LoVo (cell line): ENCODE measurements at regions not wholly inside any gene's neighbourhood (a gene's known extent, or its start where the extent isn't known, plus 50 kb on each side); places are given as distances from the start of the nearest gene placed in this dataset.
"Not testable (repeated sequence)": the region's sequence is repeated elsewhere in the genome, so short reads cannot be mapped to it uniquely, and the experiment has no call there.

Experiments
- DNase-seq: peaks from one replicate; pipeline ENCODE4 v3.0.0-alpha.2; 2016; ENCODE audit warnings: low spot score

DNA sequence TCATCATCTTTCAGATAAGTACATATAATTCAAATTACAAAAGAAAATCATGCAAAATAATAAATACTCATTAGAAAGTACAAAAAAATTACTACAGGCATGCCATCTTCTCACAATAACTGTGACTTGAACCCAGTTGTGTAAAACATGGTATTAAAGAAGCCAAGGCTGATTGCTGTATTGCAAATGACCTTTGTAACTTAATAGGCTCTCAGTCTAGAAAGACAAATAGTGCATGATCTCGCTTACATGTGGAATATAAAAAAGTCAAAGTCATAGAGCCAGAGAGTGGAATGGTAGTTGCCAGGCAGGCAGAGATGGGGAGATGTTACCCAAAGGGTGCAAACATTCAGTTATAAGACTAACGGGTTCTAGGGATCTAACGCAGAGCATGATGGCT is 626.1 kb downstream of the COL12A1 start:
- DNase-seq, result no peak

GRCh38 chr6:74579047-74579446 is 626.8 kb downstream of the COL12A1 start:
- no peak for DNase-seq

DNA sequence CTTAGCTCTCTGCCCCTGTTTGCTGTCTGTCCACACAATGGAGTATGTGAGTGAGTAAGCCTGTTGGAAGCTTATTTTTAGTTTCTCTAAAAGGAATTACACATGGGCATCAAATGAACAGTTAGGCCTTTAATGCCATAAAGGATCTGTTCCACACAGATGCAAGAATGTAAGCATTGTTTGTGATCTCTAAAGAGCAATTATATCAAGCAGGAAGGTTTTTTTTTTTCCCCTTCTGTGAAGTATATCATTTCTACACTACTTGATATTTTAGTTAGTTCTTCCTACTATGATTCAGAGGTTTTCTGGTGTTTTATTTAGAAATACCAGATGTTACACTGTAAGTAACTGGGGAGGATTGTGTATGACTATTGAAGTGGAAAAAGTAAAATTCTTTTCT is 627.5 kb downstream of the COL12A1 start:
- DNase-seq, result no peak

GRCh38 chr6:74577619-74578018 is 628.2 kb downstream of the COL12A1 start:
- no peak for DNase-seq

GRCh38 chr6:74574794-74575193 is 631.1 kb downstream of the COL12A1 start:
- peak; percentile 68 for DNase-seq

GRCh38 chr6:74573613-74574012 is 632.2 kb downstream of the COL12A1 start:
- no peak for DNase-seq

- DNase-seq, result no peak
These were observed 635.8 kb downstream of the COL12A1 start for GRCh38 chr6:74570044-74570443.

- DNase-seq, result no peak
These were observed 637.0 kb downstream of the COL12A1 start for GRCh38 chr6:74568861-74569260.

GRCh38 chr6:74567923-74568290 is 637.9 kb downstream of the COL12A1 start:
- not testable (repeated sequence) for DNase-seq

GRCh38 chr6:74567281-74567922 is 638.5 kb downstream of the COL12A1 start:
- DNase-seq, result no peak

GRCh38 chr6:74557236-74557635 is 648.6 kb downstream of the COL12A1 start:
- no peak for DNase-seq

DNA sequence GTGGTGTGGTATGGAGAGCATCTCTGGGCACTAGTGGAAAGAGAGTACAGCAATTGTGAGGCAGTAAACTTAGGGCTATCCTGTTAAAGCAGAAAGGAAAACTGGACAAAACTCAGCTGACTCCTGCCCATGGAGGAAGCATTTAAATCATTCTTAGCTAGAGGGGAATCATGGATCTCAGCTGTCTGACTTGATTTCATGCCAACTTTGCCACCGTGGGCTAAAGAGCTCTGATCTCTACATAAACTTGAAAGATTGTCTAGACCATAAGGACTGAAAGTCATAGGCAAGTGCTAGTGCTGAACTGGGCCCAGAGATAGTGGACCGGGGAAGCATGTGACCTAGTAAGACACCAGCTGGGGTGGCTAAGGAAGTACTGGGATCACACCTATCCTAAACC is 651.8 kb downstream of the COL12A1 start:
- no peak for DNase-seq

GRCh38 chr6:74551896-74552295 is 654.0 kb downstream of the COL12A1 start:
- no peak for DNase-seq

DNA sequence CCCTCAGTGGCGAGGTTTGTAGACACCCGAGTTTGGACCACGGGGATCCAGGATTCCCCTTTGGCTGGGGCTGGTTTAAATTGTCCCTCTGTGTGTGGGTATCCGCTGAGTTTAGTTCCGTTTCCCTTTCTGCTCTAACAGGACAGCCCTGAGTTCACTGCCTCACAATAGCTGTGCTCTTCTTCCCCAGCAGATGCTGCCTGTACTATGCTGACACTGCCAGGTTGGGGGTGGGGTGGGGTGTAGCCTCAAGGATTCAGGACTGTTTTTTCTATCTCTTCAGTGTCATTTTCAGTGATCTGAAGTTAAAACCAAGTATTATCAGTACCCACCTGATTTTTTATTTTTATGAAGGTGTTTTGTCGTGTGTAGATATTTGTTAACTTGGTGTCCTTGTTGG is 655.0 kb downstream of the COL12A1 start:
- no peak for DNase-seq

DNA sequence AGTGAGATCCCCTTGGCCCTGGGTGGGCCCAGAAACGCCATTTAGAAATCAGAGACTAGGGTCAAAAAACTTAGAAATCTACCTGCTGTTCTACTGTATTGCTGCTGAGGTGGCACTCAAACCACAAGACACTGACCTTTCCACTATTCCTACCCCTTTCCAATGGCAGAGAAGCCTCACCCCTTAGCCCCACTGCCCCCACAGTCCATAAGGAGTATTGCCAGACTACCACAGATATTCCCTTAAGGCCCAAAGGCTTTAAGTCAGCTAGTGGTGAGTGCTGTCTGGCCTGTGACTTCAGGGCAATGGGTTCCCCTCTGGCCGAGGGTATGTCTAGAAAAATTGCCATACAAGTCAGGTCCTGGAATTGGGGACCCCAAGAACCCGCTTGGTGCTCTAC is 656.1 kb downstream of the COL12A1 start:
- DNase-seq, result no peak

DNA sequence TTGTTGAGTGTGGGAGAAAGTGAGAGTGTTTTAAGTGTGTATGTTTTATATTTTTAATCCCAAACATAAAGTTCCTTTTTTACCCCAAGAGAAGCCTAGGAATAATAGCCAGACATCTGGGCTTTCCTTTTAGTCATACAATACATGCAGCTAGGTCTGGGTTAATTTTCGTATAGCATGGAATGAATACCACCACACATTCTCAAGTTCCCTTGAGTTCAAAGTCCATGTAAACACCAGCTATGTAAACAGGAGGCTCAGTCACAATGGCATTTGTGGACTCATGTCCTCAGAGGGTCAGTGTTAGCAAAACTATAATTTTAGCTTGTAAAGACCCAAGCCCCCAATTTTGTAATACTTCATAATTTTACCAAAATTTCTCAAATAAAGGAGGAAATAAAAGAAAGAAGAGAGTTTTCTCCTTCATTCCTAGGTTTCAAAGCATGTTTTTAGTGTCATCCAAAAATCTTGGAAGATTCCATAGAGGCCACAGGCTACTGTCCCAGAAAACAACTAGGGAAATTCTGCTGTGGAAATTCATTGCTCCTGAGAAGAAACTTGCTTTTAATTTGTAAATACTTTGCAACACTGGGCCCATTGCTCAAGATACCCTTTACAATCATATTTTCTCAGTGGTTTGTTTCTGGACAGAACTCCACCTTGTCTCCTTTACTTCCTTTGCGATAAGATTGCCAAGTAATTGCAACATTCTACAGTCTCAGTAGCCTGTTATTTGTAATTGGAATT is 671.2 kb downstream of the COL12A1 start:
- peak; percentile 86 for DNase-seq

- peak; percentile 49 for DNase-seq
These were observed 686.7 kb downstream of the COL12A1 start for GRCh38 chr6:74519163-74519562.

GRCh38 chr6:74518035-74518434 is 687.8 kb downstream of the COL12A1 start:
- DNase-seq, result no peak

GRCh38 chr6:74510878-74511277 is 695.0 kb downstream of the COL12A1 start:
- no peak for DNase-seq

- no peak for DNase-seq
These were observed 698.2 kb downstream of the COL12A1 start for GRCh38 chr6:74507649-74508048.

DNA sequence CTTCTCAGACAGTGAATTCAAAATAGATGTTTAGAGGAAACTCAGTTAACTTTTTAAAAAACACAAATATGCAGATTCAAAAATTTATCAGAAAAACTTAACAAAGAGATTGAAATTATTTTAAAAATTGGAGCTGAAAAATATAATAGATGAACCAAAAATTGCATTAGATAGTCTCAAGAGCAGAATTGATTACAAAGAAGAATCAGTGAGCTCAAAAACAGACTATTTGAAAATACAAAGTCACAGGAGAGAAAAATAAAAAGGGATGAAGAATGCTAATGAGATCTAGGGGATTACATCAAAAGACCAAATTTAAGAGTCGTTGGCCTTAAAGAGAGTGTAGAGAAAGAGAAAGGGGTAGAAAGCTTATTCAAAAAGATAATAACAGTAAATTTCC is 700.5 kb downstream of the COL12A1 start:
- no peak for DNase-seq

DNA sequence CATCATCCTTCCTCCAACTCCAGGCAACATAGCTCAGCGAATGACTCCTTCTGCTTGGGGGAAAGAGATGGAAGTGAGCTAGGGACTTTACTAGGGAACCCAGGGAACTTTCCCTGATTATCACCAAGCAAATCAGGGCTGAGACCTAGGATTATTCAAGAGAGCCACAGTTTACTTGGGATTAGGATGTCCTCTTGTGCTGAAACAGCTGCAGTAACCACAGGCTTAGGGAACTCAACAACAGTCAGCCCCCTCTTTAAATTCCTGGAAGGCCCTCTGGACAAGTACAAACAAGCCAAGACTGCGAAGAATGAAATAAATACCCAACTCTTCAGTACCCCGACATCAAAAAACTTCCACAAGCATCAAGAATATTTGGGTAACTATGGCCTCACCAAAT is 700.9 kb downstream of the COL12A1 start:
- no peak for DNase-seq

DNA sequence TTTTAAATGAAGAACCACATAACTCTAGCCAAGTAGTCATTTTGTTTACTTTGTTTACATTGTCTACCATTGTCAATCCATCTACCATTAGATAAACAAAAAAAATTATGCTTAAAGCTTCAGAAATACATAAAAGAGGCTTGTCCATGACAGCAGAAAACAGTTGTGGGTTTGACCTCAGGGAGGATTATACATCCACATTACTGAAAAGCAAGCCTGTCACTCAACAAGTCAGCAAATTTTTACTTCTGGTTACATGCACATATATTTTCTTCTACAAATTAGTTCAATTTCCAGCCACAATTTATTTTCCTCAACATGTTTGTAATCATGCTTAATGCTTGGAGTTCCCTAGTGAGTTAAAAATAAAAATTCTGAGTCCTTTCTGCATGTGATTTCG is 713.3 kb downstream of the COL12A1 start:
- no peak for DNase-seq

DNA sequence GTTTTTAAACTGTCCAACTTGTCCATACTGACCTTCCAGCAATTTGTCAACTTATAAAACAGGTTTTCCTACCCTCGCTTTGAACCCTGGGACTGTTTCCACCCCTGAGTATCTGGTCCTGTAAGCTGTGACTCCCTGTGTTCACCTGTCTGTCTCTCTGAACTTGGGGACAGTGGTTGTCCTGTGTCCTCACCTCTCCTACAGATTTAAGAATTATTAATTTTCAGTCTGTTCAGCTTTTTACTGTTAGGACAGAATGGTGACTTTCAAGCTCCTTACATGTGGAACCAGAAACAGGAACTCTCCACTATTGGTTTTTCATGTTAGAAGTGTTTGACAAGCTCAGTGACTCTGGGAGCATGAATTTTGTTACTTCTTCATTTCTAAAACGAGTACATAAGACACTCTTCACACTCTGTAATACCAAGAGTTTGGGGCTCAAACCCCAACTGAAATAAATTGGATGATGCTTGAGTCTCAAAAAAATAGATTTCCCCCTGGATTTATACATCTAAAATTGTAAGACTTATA is 713.9 kb downstream of the COL12A1 start:
- DNase-seq, result no peak
